Stimulated activated CD8-positive, alpha-beta memory T cell treated with anti-CD3 and anti-CD28 coated beads, Interleukin-7, amount 100 ng/mL, for 4 hours (primary cell): ENCODE measurements at regions not wholly inside any gene's neighbourhood (a gene's known extent, or its start where the extent isn't known, plus 50 kb on each side); places are given as distances from the start of the nearest gene placed in this dataset.
"Not testable (repeated sequence)": the region's sequence is repeated elsewhere in the genome, so short reads cannot be mapped to it uniquely, and the experiment has no call there.

Experiments used
- DNase-seq, 2 donors: peaks; one replicate each; pipeline ENCODE4 v3.0.0-alpha.2; 2020; ENCODE audit warnings: low read depth in 2 of 2

DNA sequence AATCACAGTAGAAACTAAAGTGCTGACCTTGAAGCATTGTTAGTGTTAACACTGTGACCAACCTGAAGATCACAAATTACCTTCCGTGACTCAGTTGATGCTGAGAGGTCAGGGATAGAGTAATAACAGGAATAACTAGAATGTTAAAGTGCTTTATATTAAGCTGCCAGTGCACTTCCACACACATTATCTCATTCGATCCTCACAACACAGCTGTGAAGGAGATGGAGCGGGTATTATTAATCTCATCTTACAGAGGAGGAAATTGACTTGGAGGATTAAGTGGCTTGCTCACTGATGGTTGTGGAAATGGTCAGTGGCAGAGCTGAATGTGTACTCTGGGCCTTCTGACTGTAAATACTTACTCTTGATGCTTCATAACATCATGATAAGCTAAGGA, 252.5 kb upstream of the DMRT1 start:
- no peak for DNase-seq

DNA sequence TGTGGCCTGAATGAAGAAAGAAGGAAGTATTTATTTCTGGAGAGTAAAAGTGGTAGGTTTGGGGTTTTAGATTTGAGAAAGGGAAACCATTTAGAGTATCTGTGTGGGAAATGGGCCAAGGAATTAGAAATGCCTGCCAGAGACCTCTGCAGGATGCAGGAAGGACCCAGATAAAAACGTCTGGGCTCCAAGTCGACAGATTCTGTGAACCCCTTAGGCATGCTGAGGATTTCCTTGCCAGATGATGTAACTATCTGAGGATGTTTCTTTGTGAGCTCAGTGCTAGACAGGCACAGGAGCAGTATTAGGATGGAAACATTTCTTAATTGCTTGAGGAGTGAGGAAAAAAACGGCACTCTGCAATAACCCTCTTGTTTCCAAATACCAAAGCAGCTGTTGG, 251.8 kb upstream of the DMRT1 start:
- DNase-seq: no peak

GRCh38 chr9:591292-591691, 250.2 kb upstream of the DMRT1 start:
- no peak for DNase-seq

DNA sequence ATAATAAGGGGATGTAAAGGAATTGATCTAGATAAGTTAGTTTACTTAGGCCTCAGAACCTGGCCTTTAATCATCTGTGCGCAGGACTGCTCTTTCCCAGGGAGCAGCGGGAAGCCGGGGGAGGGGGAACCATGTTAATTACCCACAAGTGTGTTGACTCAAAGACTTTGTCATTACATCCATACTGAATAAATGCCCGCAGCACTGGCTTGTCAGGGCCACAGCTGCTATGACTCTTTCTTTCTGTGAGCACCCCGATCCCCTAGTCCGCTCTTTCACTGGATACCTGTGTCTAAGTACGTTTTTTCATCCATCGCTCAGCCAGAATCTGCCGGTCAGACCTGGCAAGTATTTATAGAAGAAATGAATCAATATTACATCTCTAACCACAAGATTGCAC, 249.3 kb upstream of the DMRT1 start:
- no peak for DNase-seq

- no peak for DNase-seq
Observed at GRCh38 chr9:592733-593132, 248.8 kb upstream of the DMRT1 start.

GRCh38 chr9:593809-594208, 247.7 kb upstream of the DMRT1 start:
- no peak for DNase-seq

DNA sequence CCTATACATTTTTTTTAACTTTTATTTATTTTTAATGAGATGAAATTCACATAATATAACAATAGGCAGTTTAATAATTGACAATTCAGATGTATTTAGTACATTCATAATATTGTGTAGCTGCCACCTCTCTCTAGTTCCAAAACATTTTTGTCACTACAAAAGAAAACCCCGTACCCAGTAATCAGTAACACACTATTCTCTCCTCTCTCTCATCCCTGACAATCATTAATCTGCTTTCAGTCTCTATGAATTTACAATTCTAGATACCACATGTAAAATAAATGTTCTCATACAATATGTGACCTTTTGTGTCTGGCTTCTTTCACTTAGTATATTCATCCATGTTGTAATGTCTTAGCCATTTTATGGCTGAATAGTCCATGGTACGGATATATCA, 244.8 kb upstream of the DMRT1 start:
- DNase-seq: no peak

GRCh38 chr9:600006-600405, 241.5 kb upstream of the DMRT1 start:
- DNase-seq: no peak

- DNase-seq: no peak
Observed at GRCh38 chr9:602716-603115, 238.8 kb upstream of the DMRT1 start.

DNA sequence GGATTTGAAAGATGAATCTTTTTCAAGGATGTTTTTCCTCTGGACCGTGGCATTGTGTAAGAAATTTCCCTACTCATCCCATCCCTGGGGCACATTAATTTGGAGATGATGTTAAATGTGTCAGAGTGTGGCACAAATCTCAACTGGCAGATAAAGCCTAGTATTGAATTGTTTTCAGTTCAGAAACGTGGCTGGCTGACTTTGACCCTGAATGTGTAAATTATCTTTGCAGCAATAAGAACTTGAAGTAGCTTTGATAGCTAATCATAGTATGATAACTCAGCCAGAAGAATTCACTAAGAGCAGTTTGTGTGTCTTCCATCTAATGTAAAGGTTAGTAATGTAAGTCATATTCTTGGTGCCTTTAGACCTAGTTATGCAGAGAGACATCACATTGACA, 238.4 kb upstream of the DMRT1 start:
- no peak for DNase-seq

DNA sequence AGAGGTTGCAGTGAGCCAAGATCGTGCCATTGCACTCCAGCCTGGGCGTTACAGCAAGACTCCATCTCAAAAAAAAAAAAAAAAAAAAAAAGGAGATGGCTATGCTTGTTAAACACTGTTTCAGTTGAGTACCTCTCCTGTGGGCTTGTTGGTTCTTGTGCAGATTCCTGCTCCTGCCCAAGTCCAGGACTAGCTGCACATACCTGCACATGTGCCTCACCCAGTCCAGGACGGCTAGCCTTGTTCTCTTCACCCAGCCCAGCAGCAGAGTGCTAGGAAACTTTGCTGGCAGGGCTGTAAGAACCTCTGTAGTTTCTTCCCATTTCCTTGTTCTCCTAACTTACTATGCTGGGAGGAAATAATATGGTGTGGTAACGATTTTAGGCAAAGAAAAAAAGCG, 234.1 kb upstream of the DMRT1 start:
- no peak for DNase-seq

- DNase-seq: peak in 1 of 2 donors; percentile 15
Observed at GRCh38 chr9:613771-614347, 227.6 kb upstream of the DMRT1 start.

GRCh38 chr9:614431-614830, 227.1 kb upstream of the DMRT1 start:
- no peak for DNase-seq

- DNase-seq: no peak
Observed at GRCh38 chr9:615756-616155, 225.7 kb upstream of the DMRT1 start.

DNA sequence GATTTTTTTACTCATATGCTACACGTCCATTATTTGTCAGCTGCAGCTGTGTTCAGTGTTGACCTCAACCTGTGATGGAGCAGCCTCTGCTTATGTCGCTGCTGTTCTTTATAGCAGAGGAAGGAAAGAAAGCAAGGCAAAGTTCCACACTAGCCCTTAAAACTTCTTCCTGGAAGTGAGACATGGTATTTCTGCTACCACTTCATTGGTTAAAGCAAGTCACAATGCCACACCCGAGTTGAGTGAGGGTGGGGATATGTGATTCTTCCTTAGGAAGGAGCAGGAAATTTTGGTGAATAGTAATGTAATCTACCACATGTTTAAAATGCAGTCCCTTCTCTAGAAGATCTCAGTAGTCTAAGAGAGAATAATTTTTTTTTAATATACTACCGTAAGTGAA, 224.8 kb upstream of the DMRT1 start:
- no peak for DNase-seq

GRCh38 chr9:617445-618085, 223.9 kb upstream of the DMRT1 start:
- no peak for DNase-seq

GRCh38 chr9:618478-618877, 223.0 kb upstream of the DMRT1 start:
- DNase-seq: no peak

DNA sequence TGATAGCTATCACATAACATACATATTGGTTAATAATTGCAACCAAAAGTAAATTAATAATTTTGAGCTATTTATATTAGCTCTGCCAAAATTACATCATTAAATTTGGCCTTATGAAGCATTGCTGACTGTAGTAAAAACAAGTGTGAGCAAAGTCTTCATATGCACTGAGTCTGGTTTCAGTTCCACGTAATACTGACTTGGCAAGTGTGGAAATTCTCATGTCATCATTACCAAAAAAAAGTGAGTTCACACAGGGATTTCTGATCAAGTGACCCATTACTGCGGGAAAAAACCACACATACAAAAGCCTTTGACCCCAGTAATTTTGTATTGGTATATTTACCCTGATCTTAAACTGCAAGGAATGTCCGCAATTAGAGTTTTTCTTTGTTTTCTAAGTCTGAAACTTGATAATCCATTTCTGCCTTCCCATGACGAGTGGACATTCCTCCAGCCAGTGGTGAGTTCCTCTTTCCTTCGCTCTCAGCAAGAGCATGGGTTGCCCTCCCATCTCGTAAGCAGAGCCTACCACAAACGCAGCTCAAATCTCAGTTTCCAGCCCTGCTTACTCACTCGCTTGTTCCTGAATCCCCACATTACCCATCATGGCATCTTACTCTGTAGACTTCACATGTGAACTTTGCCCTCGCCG, 220.2 kb upstream of the DMRT1 start:
- no peak for DNase-seq

DNA sequence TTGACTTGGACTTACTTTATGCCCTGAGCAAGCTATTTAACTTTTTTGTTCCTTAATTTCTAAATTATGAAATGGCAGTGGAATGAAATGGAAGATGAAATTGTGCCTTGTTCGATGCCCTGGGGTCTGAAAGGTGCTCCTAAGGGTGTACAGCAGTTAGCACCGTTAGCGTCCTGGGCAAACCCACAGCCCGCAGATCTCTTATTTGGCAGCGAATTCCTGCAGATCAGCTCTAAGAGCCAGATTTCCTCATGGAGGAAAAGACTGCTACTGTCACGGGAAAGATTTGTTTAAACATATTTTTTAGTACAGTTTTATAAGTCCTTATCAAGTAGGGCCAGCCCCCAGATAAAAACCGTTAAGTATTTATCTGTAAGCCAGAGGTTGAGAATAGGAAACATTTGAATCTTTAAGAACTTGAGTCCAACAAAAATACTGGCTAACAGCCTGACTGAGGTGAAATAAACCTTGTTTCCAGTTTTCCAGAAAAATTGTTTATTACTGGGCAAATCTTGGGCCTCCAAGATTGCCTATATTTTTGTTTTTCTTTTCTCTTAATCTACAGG, 216.5 kb upstream of the DMRT1 start:
- no peak for DNase-seq

DNA sequence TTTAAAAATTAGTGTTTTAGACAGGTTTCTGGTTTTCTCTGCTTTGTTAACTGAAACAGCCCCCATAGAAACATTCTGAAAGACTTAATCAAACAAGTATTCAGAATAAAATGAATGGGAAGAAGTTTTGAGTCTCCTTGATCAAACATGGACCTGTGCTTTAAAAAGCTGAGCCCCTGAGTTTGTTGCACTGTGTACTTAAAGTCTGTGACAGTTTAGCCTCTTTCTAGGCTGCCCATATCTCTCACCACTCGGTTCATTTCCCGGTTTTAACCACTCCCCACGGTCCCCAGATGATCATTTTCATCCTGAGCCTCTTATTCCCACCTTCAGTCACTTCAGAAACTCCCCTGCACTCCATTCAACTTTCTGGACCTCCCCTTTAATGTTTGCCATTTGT, 215.9 kb upstream of the DMRT1 start:
- no peak for DNase-seq

GRCh38 chr9:626114-626513, 215.4 kb upstream of the DMRT1 start:
- DNase-seq: not testable (repeated sequence)

DNA sequence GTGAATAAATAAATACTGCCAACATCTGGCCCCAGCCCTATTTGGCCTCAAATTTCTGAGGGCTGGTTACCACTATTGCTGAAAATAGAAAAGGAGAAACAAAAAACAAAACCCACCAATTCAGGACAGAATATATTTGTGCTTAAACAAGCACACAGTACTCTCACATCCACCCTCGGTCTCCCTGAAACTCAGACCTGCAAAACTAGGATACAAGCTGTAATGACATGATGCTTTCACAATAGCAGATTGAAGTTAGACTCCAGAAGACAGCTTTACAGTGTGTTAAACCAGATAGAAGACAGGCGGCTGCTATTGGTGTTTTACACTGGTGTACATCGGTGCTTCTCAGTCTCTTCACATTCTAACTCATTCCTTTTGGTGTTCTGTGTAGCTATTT, 214.9 kb upstream of the DMRT1 start:
- DNase-seq: no peak

DNA sequence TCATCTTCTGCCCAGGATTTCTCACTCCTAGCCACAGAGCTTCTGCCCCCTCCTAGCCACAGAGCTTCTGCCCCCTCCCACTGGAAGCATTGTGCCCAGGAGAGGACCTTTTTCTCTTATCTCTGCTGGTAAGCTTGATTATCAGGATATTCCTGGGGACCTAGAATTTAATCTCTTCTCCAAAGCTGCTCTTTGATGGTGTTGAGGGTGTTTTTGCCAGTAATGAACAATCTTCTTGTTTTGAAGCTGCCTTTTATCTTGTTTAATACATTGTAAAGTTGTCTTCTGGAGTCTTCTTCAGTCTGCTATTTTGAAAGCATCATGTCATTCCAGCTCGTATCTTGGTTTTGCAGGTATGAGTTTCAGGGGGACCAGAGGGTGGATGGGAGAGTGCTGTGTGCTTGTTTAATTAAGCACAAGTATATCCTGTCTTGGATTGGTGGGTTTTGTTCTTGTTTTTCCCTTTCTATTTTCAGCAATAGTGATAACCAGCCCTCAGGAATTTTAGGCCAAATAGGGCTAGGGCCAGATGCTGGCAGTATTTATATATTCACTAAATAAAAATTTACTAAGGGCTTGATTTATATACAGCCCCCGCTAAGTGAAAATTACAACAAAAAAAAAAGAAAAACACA, 214.0 kb upstream of the DMRT1 start:
- no peak for DNase-seq
